Liver (tissue), 8 donors: ENCODE measurements at regions not wholly inside any gene's neighbourhood (a gene's known extent, or its start where the extent isn't known, plus 50 kb on each side); places are given as distances from the start of the nearest gene placed in this dataset.
"Not testable (repeated sequence)": the region's sequence is repeated elsewhere in the genome, so short reads cannot be mapped to it uniquely, and the experiment has no call there.

Experiments
- DNase-seq: peaks from one replicate; pipeline ENCODE4 v3.0.0-alpha.2; 2017; ENCODE audit warnings: low spot score
- H3K27ac ChIP-seq, 2 donors: one replicate each; pipeline ENCODE4 v1.7.0; 2013; ENCODE audit warnings: inconsistent platforms in 2 of 2, low read length in 2 of 2, control low read depth in 1 of 2, low read depth in 1 of 2, mild to moderate bottlenecking in 1 of 2
- H3K27me3 ChIP-seq, 4 donors: one replicate each; pipeline versions ENCODE4 v1.6.1 to v1.7.0; 2013; ENCODE audit warnings: low read length in 3 of 4, inconsistent platforms in 1 of 4, mild to moderate bottlenecking in 1 of 4, moderate library complexity in 1 of 4; ENCODE audit not compliant: control insufficient read depth in 4 of 4, insufficient read depth in 4 of 4
- H3K36me3 ChIP-seq, 4 donors: one replicate each; pipeline versions ENCODE4 v1.6.1 to v1.7.0; 2013; ENCODE audit warnings: low read length in 3 of 4, mild to moderate bottlenecking in 3 of 4, low read depth in 1 of 4, moderate library complexity in 1 of 4; ENCODE audit not compliant: control insufficient read depth in 4 of 4, insufficient read depth in 3 of 4
- H3K4me1 ChIP-seq, 4 donors: one replicate each; pipeline versions ENCODE4 v1.6.1 to v1.7.0; 2013; ENCODE audit warnings: low read length in 3 of 4, mild to moderate bottlenecking in 3 of 4, moderate library complexity in 1 of 4; ENCODE audit not compliant: control insufficient read depth in 4 of 4, insufficient read depth in 4 of 4
- H3K4me3 ChIP-seq, 3 donors: one replicate each; pipeline versions ENCODE4 v1.6.1 to v1.7.0; 2013; ENCODE audit warnings: low read length in 3 of 3, control low read depth in 1 of 3, low read depth in 1 of 3, mild to moderate bottlenecking in 1 of 3
- H3K9ac ChIP-seq, 2 donors: one replicate each; pipeline ENCODE4 v1.7.0; 2013; ENCODE audit warnings: low read length in 2 of 2, mild to moderate bottlenecking in 2 of 2, moderate library complexity in 2 of 2, control low read depth in 1 of 2, low read depth in 1 of 2
- H3K9me3 ChIP-seq, 4 donors: one replicate each; pipeline versions ENCODE4 v1.6.1 to v1.7.0; 2013; ENCODE audit warnings: low read length in 3 of 4; ENCODE audit not compliant: control insufficient read depth in 4 of 4
- ATF3 ChIP-seq: IDR thresholded peaks from 2 replicates; pipeline ENCODE4 v1.6.1; 2016; ENCODE audit warnings: antibody characterized with exemption
- CTCF ChIP-seq: fragments of 150-350 bp; IDR thresholded peaks from 2 replicates; pipeline ENCODE4 v1.5.1; 2017; ENCODE audit warnings: improper control_type of control experiment, low read depth, low read length; ENCODE audit not compliant: missing input control
- FOXA1 ChIP-seq: IDR thresholded peaks from 2 replicates; pipeline ENCODE4 v1.6.1; 2016; ENCODE audit warnings: antibody characterized with exemption
- FOXA2 ChIP-seq: IDR thresholded peaks from 2 replicates; pipeline ENCODE4 v1.6.1; 2016; ENCODE audit warnings: antibody characterized with exemption
- GABPA ChIP-seq, 2 donors: IDR thresholded peaks in 1 of 2; conservative IDR thresholded peaks in 1 of 2; 2 replicates each; pipeline ENCODE4 v1.6.1; 2016; ENCODE audit warnings: antibody characterized with exemption in 2 of 2, mild to moderate bottlenecking in 1 of 2, moderate library complexity in 1 of 2
- HNF4A ChIP-seq, 2 donors: conservative IDR thresholded peaks; 2 replicates each; pipeline ENCODE4 v1.6.1; 2016; ENCODE audit warnings: antibody characterized with exemption in 2 of 2, mild to moderate bottlenecking in 2 of 2
- JUND ChIP-seq, 2 donors: IDR thresholded peaks; 2 replicates each; pipeline ENCODE4 v1.6.1; 2016; ENCODE audit warnings: antibody characterized with exemption in 2 of 2
- MAX ChIP-seq: IDR thresholded peaks from 2 replicates; pipeline ENCODE4 v1.6.1; 2016; ENCODE audit warnings: antibody characterized with exemption
- NR2F2 ChIP-seq: IDR thresholded peaks from 2 replicates; pipeline ENCODE4 v1.6.1; 2016; ENCODE audit warnings: antibody characterized with exemption
- REST ChIP-seq: IDR thresholded peaks from 2 replicates; pipeline ENCODE4 v1.6.1; 2016; ENCODE audit warnings: antibody characterized with exemption, mild to moderate bottlenecking
- RXRA ChIP-seq, 2 donors: IDR thresholded peaks; 2 replicates each; pipeline ENCODE4 v1.6.1; 2017 to 2018; ENCODE audit warnings: antibody characterized with exemption in 2 of 2, mild to moderate bottlenecking in 1 of 2
- SP1 ChIP-seq: IDR thresholded peaks from 2 replicates; pipeline ENCODE4 v1.6.1; 2018; ENCODE audit warnings: antibody characterized with exemption, mild to moderate bottlenecking
- TAF1 ChIP-seq: conservative IDR thresholded peaks from 2 replicates; pipeline ENCODE4 v1.6.1; 2016; ENCODE audit warnings: antibody characterized with exemption, mild to moderate bottlenecking
- ZBTB33 ChIP-seq: IDR thresholded peaks from 2 replicates; pipeline ENCODE4 v1.6.1; 2016; ENCODE audit warnings: antibody characterized with exemption
- WGBS: extraction: QIAGEN DNeasy Blood & Tissue Kit; methylation state at CpG from one replicate; pipeline ENCODE4 v1.1.7; 2013; 5-methylcytosine and 5-hydroxymethylcytosine counted together
- donor health status: healthy.
- donor health status: healthy.
- donor health status: healthy.
- donor health status: healthy.
- donor health status: healthy.

GRCh38 chr18:5705393-5705792 lies 161.6 kb upstream of the EPB41L3 start:
- no peaks in the 10 kb centered on the region for H3K4me1 ChIP-seq
- no peak overlapping the region for H3K4me3 ChIP-seq
- no peak for DNase-seq
- no peaks in the 10 kb centered on the region for H3K9me3 ChIP-seq
- 96% methylated on average over 5 of the region's 5 CpGs for WGBS
- H3K27me3 ChIP-seq = peaks cover 0 to 2% (median 0%) of the 10 kb centered on the region in 4 donors
- H3K9ac ChIP-seq = no peak overlapping the region
- no peaks in the 10 kb centered on the region for H3K36me3 ChIP-seq
- TF ChIP-seq HNF4A (conservative IDR thresholded peaks at IDR 0.05) (no peak), ZBTB33 (no peak), JUND (IDR thresholded peaks at IDR 0.05) (no peak), MAX (no peak), RXRA (IDR thresholded peaks at IDR 0.05) (no peak), ATF3 (no peak), NR2F2 (no peak), REST (no peak), GABPA (IDR thresholded peaks at IDR 0.05 in 1 of 2, conservative IDR thresholded peaks at IDR 0.05 in 1 of 2) (no peak), TAF1 (no peak), FOXA1 (no peak)
- H3K27ac ChIP-seq = no peak overlapping the region

GRCh38 chr18:5704847-5705246 lies 161.1 kb upstream of the EPB41L3 start:
- 58% methylated on average over 4 of the region's 4 CpGs for whole genome bisulfite sequencing
- Histone ChIP-seq H3K4me3 (no peak overlapping the region), H3K9ac (no peak overlapping the region), H3K27me3 (peaks cover 0 to 2% (median 0%) of the 10 kb centered on the region in 4 donors), H3K36me3 (no peaks in the 10 kb centered on the region), H3K27ac (no peak overlapping the region), H3K9me3 (no peaks in the 10 kb centered on the region), H3K4me1 (no peaks in the 10 kb centered on the region)
- no peak for TF ChIP-seq ATF3
- no peak for TF ChIP-seq SP1
- TF ChIP-seq CTCF = no peak
- TF ChIP-seq FOXA2 = no peak
- TF ChIP-seq GABPA (IDR thresholded peaks at IDR 0.05 in 1 of 2, conservative IDR thresholded peaks at IDR 0.05 in 1 of 2) = no peak
- TF ChIP-seq NR2F2 = no peak
- DNase-seq = no peak

- not testable (repeated sequence) for H3K27ac ChIP-seq, H3K4me3 ChIP-seq, H3K27me3 ChIP-seq, DNase-seq, H3K9ac ChIP-seq, H3K4me1 ChIP-seq, H3K36me3 ChIP-seq, H3K9me3 ChIP-seq
- 82% methylated on average over 7 of the region's 7 CpGs for WGBS
These were observed 158.2 kb upstream of the EPB41L3 start for GRCh38 chr18:5702016-5702415.
